SHP77 (cell line): ENCODE measurements at regions not wholly inside any gene's neighbourhood (a gene's known extent, or its start where the extent isn't known, plus 50 kb on each side); places are given as distances from the start of the nearest gene placed in this dataset.

Experiments used
- DNase-seq, 2 experiments: peaks; one replicate each; lab custom pipeline; 2025; lab: John Stamatoyannopoulos, UW

GRCh38 chr1:90134175-90134955, 139.5 kb downstream of the ZNF326 start:
- no peak for DNase-seq

DNA sequence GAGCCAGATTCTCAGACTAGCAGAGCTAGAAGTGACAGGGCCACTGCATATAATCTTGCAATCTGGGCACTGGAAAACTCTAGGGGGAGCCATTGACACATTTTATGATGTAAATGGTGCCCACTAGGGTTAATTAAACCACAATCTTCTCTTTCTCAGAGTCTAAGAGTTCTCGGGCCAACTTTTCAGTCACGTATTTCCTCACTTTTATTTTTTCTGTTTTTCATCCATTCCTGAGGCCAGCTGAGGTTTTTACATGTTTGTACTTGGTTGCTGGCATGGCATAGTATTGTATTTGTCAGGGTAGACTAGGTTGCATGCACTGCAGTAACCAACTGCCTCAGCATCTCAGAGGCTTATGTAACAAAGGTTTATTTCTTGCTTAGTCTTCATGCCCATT, 138.2 kb downstream of the ZNF326 start:
- peak; percentile 5 to 61 for DNase-seq

DNA sequence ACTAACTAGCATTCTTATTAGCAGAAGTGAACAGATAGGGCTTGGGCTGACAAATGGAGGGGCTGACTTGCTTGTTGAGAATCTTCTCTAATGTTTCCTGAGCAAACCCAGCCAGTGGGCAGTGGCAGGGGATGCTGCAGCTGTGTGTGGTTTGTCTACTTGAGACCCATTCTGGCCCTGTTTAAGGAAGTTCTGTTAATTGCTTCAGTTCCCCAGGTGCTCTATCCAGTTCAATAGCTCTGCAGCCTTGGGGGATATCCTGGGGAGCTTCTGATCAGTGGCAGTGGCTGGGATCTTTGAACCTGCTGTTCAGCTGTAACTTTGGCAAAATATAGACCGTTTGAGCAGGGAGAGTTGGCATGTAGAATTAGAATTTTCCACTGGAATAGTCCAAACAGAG, 137.4 kb downstream of the ZNF326 start:
- DNase-seq, result no peak

DNA sequence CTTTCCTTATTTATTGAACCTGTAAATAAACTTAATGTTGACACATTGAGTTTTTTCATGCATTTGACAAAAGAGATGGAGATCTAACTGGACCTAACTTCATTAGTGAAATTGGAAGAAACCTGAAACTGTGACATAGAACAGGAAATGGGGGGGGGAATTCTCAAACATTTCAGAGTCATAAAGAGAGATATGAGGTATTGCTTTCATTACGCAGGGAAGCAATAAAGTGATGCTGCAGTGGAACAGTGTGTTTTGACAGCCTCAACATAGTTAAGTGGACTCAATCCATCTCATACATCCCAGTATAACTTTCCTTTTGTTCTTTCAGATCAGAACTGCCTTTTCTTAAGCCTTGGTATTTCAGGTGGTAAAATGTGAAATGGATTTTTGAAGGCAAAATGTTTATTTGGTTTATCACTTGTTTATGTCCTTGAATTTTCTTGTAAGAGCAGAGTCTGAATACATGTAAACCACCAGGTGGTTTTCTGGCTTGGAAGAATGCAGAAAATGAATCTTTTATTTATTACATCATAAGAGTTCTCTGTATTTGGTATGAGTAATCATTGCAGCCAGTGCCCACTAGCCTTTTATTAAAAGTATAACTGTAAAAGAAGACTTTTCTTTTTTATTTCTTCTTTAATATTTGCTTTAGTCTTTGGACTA, 132.5 kb downstream of the ZNF326 start:
- no peak for DNase-seq

DNA sequence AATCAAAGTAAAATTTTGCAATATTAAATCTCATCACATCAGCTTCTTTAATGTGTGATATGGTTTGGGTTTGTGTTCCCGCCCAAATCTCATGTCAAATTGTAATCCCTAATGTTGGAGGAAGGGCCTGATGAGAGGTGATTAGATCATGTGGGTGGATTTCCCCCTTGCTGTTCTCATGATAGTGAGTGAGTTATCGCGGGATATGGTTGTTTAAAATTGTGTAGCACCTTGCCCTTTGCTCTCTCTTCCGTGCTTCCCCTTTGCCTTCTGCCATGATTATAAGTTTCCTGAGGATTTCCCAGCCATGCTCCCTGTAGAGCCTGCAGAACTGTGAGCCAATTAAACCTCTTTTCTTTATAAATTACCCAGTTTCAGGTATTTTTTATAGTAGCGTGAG, 131.9 kb downstream of the ZNF326 start:
- no peak for DNase-seq

DNA sequence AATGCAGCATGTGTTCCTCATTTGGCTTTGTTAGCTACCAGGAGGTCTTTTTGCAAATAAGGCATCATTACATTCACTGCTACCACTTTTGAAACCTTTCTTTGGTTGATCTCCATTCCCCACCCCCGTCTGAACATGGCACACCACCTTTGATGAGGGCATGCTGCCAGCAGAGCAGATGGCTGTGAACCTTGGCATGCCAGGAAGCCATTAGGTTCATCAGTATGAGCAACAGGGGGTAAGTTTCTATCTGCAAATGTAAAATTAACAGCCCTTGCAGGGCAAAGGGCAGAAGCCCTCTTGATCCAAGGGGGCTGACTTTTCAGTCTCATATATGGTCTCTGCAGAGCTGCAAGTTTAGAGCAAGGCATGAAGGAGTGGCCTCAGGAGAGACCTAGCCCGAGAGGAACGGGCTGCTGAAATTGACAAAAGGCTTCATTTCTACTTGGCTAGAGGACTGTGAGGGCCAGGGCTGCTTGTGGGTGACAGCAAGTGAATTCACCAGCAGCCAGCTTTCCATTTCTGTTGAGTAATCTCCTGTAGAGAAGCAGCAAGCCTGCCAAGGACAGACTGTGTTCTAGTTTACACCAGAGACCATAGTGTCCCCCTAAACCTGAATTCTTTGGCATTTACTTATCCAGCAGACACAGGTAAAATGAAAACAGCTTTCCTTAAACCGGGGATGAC, 127.9 kb downstream of the ZNF326 start:
- DNase-seq, result no peak

GRCh38 chr1:90114521-90115141, 119.7 kb downstream of the ZNF326 start:
- peak; percentile 57 to 58 for DNase-seq

DNA sequence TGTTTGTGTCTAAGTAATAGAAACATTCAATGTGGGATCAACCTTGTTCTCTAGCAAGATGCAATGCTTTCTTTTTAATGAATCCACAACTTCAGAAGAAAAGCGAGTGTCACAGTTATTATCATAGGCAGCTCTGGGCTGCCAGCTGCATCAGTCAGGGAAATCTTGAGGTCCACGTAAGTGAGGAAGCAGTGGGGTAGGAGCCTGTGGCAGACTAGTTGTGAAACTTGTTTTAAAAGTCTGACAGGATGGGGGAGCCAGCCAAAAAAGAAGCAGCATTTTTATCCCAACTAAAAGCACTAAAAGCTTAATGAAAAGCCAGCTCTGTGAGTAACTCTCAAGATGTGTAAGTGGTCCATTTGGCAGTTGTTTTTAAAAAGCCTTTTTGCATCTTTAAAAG, 113.1 kb downstream of the ZNF326 start:
- no peak for DNase-seq

GRCh38 chr1:90106311-90106710, 111.4 kb downstream of the ZNF326 start:
- no peak for DNase-seq

GRCh38 chr1:90104941-90105538, 110.1 kb downstream of the ZNF326 start:
- no peak for DNase-seq

GRCh38 chr1:90100566-90100965, 105.7 kb downstream of the ZNF326 start:
- DNase-seq, result no peak

DNA sequence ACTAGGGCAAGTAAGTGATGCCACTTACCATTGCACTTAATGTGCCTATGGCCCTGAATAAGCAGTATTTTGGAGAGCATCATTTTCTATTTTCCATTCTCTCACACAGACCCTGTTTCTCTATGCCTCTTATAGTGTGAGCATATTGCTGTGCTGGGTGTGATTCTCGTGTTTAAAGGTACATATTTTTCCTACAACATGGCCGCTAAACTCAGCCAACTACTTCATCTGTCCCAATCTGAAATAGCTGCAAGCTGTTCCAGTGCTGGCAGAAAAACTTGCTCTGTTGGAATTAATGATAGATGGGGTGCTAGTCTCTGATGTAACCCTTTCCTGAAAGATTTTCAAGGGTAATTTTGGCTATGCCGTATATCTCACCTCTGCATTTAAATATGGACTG, 97.5 kb downstream of the ZNF326 start:
- no peak for DNase-seq
